CD14-positive monocyte (primary cell): ENCODE measurements at regions not wholly inside any gene's neighbourhood (a gene's known extent, or its start where the extent isn't known, plus 50 kb on each side); places are given as distances from the start of the nearest gene placed in this dataset.

Experiments used
- DNase-seq, 3 donors: peaks; one replicate each; pipeline ENCODE4 v3.0.0-alpha.2; 2011 to 2022
- H2AFZ ChIP-seq: 2 replicates; pipeline ENCODE4 v1.6.0; 2012; ENCODE audit warnings: mild to moderate bottlenecking, low read depth, low read length, inconsistent platforms; ENCODE audit not compliant: insufficient read depth, poor library complexity, severe bottlenecking
- H3K27ac ChIP-seq, 2 donors: 1 replicate in 1 of 2; 2 replicates in 1 of 2; pipeline ENCODE4 v1.5.1; 2012 to 2013; ENCODE audit warnings: low read length in 2 of 2, control low read depth in 1 of 2, inconsistent platforms in 1 of 2, low read depth in 1 of 2, mild to moderate bottlenecking in 1 of 2
- H3K27me3 ChIP-seq, 2 donors: one replicate each; pipeline versions ENCODE4 v1.6.0 to v1.6.1; 2011 to 2013; ENCODE audit warnings: low read length in 2 of 2; ENCODE audit not compliant: control insufficient read depth in 2 of 2, insufficient read depth in 2 of 2
- H3K36me3 ChIP-seq, 2 donors: replicated peaks in 1 of 2; 1 replicate in 1 of 2; 2 replicates in 1 of 2; pipeline versions ENCODE4 v1.5.1 to v1.6.1; 2012 to 2013; ENCODE audit warnings: low read length in 2 of 2, control low read depth in 1 of 2, inconsistent platforms in 1 of 2, mild to moderate bottlenecking in 1 of 2; ENCODE audit not compliant: insufficient read depth in 2 of 2, control insufficient read depth in 1 of 2
- H3K4me1 ChIP-seq, 2 donors: 1 replicate in 1 of 2; 2 replicates in 1 of 2; pipeline versions ENCODE4 v1.5.1 to v1.6.1; 2012 to 2013; ENCODE audit warnings: low read length in 2 of 2, control low read depth in 1 of 2, inconsistent platforms in 1 of 2, mild to moderate bottlenecking in 1 of 2, moderate library complexity in 1 of 2; ENCODE audit not compliant: insufficient read depth in 2 of 2, control insufficient read depth in 1 of 2
- H3K4me2 ChIP-seq: replicated peaks from 2 replicates; pipeline ENCODE3; 2012; ENCODE audit warnings: low read length, moderate library complexity, mild to moderate bottlenecking; ENCODE audit not compliant: poor library complexity, severe bottlenecking; ENCODE audit errors: extremely low read depth
- H3K4me3 ChIP-seq, 3 experiments: fragments of 200-600 bp in 1 of 3; sonication (generic) in 1 of 3; replicated peaks in 1 of 3; 1 replicate in 2 of 3; 2 replicates in 1 of 3; pipeline ENCODE4 v1.5.1; 2011 to 2013; ENCODE audit warnings: low read length in 3 of 3, mild to moderate bottlenecking in 3 of 3, control low read depth in 2 of 3, low read depth in 2 of 3, inconsistent platforms in 1 of 3, moderate library complexity in 1 of 3
- H3K79me2 ChIP-seq: 2 replicates; pipeline ENCODE4 v1.6.0; 2012; ENCODE audit warnings: mild to moderate bottlenecking, control low read depth, inconsistent platforms, low read length, moderate library complexity; ENCODE audit not compliant: insufficient read depth
- H3K9ac ChIP-seq: 2 replicates; pipeline ENCODE4 v1.6.0; 2017; ENCODE audit warnings: low read length, mild to moderate bottlenecking; ENCODE audit not compliant: insufficient read depth, poor library complexity, severe bottlenecking
- H3K9me3 ChIP-seq, 2 donors: replicated peaks in 1 of 2; 1 replicate in 1 of 2; 2 replicates in 1 of 2; pipeline versions ENCODE4 v1.5.1 to v1.6.1; 2012 to 2013; ENCODE audit warnings: low read length in 2 of 2, control low read depth in 1 of 2; ENCODE audit not compliant: control insufficient read depth in 1 of 2, insufficient read depth in 1 of 2
- H4K20me1 ChIP-seq: 2 replicates; pipeline ENCODE4 v1.6.0; 2012; ENCODE audit warnings: mild to moderate bottlenecking, low read length, control low read depth, moderate library complexity; ENCODE audit not compliant: insufficient read depth
- H3K27ac Mint-ChIP-seq, 7 donors: one replicate each; pipeline ENCODE4 v1.8.0; 2020; ENCODE audit warnings: mild to moderate bottlenecking in 7 of 7, mixed read lengths in 7 of 7, moderate library complexity in 6 of 7, inconsistent platforms in 2 of 7
- H3K27me3 Mint-ChIP-seq, 3 donors: one replicate each; pipeline ENCODE4 v1.8.0; 2021 to 2022; ENCODE audit warnings: low read depth in 3 of 3, mild to moderate bottlenecking in 3 of 3, mixed read lengths in 3 of 3, moderate library complexity in 3 of 3, inconsistent platforms in 1 of 3
- H3K36me3 Mint-ChIP-seq, 2 donors: one replicate each; pipeline ENCODE4 v1.8.0; 2020; ENCODE audit warnings: mixed read lengths in 2 of 2, inconsistent platforms in 1 of 2, mild to moderate bottlenecking in 1 of 2
- H3K4me1 Mint-ChIP-seq: one replicate; pipeline ENCODE4 v1.8.0; 2020; ENCODE audit warnings: mild to moderate bottlenecking, mixed read lengths
- H3K4me3 Mint-ChIP-seq, 2 donors: one replicate each; pipeline ENCODE4 v1.8.0; 2020; ENCODE audit warnings: mild to moderate bottlenecking in 2 of 2, mixed read lengths in 2 of 2, moderate library complexity in 1 of 2
- H3K9me3 Mint-ChIP-seq, 7 donors: one replicate each; pipeline ENCODE4 v1.8.0; 2020 to 2022; ENCODE audit warnings: mixed read lengths in 7 of 7, mild to moderate bottlenecking in 6 of 7, moderate library complexity in 6 of 7, inconsistent platforms in 2 of 7
- WGBS: methylation state at CpG from one replicate; pipeline ENCODE4 v1.1.5; 2013; ENCODE audit warnings: missing lambda C conversion rate; ENCODE audit not compliant: insufficient coverage; 5-methylcytosine and 5-hydroxymethylcytosine counted together
- intact Hi-C, 2 donors: fragments of 100-400 bp; cut with micrococcal nuclease; formaldehyde crosslinking; loops; one replicate each; pipeline versions ENCODE4 v1.15.0 to v1.15.1; 2023
- TF ChIP-seq, protein P1 (sequence below): fragments of 200-600 bp; IDR thresholded peaks from one replicate; pipeline ENCODE4 v1.8.0; 2022; ENCODE audit warnings: antibody characterized with exemption, mild to moderate bottlenecking

- Histone ChIP-seq H2AFZ (no peak overlapping the region), H3K36me3 (no peaks in the 10 kb centered on the region), H3K4me1 (no peaks in the 10 kb centered on the region), H3K27me3 (no peaks in the 10 kb centered on the region), H4K20me1 (no peaks in the 10 kb centered on the region), H3K27ac (no peak overlapping the region), H3K79me2 (no peaks in the 10 kb centered on the region), H3K9me3 (no peaks in the 10 kb centered on the region), H3K4me3 (no peak overlapping the region), H3K9ac (no peak overlapping the region), H3K4me2 (no peak overlapping the region)
- Mint-ChIP-seq H3K27ac (no peak overlapping the region), H3K4me3 (no peak overlapping the region), H3K9me3 (no peaks in the 10 kb centered on the region), H3K36me3 (no peaks in the 10 kb centered on the region), H3K4me1 (no peaks in the 10 kb centered on the region), H3K27me3 (no peaks in the 10 kb centered on the region)
- intact Hi-C loops = no loop called here
- TF ChIP-seq, protein P1, sequence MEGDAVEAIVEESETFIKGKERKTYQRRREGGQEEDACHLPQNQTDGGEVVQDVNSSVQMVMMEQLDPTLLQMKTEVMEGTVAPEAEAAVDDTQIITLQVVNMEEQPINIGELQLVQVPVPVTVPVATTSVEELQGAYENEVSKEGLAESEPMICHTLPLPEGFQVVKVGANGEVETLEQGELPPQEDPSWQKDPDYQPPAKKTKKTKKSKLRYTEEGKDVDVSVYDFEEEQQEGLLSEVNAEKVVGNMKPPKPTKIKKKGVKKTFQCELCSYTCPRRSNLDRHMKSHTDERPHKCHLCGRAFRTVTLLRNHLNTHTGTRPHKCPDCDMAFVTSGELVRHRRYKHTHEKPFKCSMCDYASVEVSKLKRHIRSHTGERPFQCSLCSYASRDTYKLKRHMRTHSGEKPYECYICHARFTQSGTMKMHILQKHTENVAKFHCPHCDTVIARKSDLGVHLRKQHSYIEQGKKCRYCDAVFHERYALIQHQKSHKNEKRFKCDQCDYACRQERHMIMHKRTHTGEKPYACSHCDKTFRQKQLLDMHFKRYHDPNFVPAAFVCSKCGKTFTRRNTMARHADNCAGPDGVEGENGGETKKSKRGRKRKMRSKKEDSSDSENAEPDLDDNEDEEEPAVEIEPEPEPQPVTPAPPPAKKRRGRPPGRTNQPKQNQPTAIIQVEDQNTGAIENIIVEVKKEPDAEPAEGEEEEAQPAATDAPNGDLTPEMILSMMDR = no peak
- no peak for DNase-seq
Measured at GRCh38 chr7:79624336-79624735, 170.9 kb upstream of the MAGI2 start.

DNA sequence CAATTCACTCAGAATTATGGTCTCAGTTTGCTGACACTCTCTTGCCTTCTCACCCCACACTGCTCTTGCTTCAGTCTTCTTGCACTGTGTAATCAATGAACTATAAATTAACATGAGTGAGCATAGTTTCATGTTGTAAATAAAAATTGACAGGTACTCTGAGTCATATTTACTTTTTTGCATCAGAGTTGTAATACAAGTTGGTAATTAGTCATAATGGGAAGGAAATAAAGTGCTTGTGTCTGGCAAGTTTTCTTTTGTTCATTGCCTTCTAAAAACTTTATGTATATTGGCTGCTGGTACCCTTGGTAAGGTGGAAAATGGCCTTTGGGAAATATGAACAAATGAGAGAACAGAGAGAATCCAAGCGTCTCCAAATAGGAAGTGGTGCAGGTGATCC, 169.3 kb upstream of the MAGI2 start:
- TF ChIP-seq, protein P1 = no peak
- Mint-ChIP-seq H3K27me3 (peaks cover 0 to 2% (median 0%) of the 10 kb centered on the region in 3 donors), H3K9me3 (peaks cover 0 to 3% (median 0%) of the 10 kb centered on the region in 7 donors), H3K36me3 (no peaks in the 10 kb centered on the region), H3K4me3 (no peak overlapping the region), H3K4me1 (no peaks in the 10 kb centered on the region), H3K27ac (no peak overlapping the region)
- Histone ChIP-seq H3K4me1 (no peaks in the 10 kb centered on the region), H3K4me2 (no peak overlapping the region), H3K27ac (no peak overlapping the region), H2AFZ (no peak overlapping the region), H3K9me3 (no peaks in the 10 kb centered on the region), H3K36me3 (no peaks in the 10 kb centered on the region), H3K79me2 (no peaks in the 10 kb centered on the region), H3K9ac (no peak overlapping the region), H4K20me1 (no peaks in the 10 kb centered on the region), H3K4me3 (no peak overlapping the region), H3K27me3 (no peaks in the 10 kb centered on the region)
- DNase-seq = no peak
- intact Hi-C loops = no loop called here
- 88% methylated on average over 1 of the region's 1 CpG for WGBS
